GM19452 (cell line): ENCODE measurements at regions not wholly inside any gene's neighbourhood (a gene's known extent, or its start where the extent isn't known, plus 50 kb on each side); places are given as distances from the start of the nearest gene placed in this dataset.
"Not testable (repeated sequence)": the region's sequence is repeated elsewhere in the genome, so short reads cannot be mapped to it uniquely, and the experiment has no call there.

ENCODE experiments used
- ATAC-seq: cut with Tn5 transposase; IDR thresholded peaks from one replicate; pipeline ENCODE4 v1.9.1; 2021; ENCODE audit not compliant: unreplicated experiment

DNA sequence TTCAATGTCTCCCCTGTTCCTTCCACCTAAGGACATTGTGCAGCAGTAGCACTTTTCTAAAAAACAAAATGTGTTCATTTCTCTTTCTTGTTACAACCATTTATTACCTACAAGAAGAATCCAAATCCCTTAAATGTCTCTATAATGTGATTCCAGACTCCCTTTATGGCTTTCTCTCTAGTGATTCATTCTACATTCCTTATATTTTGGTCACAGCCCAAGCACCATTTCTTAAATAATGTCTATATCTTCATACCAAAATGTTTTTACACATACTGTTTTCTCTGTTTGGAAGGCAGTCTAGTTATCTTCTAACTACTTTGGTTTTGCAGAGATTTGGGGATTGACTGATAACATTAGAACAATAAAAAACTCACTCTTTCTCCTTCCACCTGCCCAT lies 1037.3 kb upstream of the FLRT2 start:
- ATAC-seq, result no peak

DNA sequence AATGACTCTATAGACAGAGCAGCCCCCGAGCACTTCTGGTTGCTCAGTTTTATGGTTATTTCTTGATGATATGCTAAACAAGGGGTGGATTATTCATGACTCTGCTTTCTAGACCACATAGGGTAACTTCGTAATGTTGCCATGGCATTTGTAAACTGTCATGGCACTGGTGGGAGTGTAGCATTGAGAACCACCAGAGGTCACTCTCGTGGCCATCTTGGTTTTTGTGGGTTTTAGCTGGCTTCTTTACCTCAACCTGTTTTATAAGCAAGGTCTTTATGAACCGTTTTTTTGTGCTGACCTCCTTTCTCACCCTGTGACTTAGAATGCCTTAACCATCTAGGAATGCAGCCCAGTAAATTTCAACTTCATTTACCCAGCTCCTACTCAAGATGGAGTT lies 1036.2 kb upstream of the FLRT2 start:
- no peak for ATAC-seq

DNA sequence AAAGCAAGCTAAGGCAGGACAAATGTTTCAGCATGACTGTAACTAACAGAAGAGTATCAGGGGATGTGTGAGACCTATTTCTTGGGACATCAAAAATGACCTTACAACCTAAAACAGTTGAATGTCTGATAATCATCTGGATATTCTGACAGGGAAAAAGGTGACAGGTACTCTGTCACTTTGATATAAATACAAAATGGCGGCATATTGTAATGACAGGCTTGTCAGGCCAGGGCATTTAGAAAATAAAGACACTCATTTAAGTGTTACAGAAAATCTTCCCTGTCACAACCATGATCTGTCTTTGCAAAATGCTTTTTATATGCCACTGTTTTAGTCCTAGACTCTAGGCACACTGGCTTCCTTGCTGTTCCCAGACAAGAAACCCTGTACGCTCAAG lies 1033.3 kb upstream of the FLRT2 start:
- ATAC-seq, result no peak

DNA sequence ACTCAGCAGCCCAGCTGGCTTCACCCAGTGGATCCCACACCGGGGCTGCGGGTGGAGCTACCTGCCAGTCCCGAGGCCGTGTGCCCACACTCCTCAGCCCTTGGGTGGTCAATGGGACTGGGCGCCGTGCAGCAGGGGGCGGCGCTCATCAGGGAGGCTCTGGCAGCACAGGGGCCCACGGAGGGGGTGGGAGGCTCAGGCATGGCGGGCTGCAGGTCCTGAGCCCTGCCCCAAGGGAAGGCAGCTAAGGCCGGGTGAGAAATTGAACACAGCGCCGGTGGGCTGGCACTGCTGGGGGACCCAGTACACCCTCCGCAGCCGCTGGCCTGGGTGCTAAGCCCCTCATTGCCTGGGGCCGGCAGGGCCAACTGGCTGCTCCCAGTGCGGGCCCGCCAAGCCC lies 1017.1 kb upstream of the FLRT2 start:
- ATAC-seq, result not testable (repeated sequence)

DNA sequence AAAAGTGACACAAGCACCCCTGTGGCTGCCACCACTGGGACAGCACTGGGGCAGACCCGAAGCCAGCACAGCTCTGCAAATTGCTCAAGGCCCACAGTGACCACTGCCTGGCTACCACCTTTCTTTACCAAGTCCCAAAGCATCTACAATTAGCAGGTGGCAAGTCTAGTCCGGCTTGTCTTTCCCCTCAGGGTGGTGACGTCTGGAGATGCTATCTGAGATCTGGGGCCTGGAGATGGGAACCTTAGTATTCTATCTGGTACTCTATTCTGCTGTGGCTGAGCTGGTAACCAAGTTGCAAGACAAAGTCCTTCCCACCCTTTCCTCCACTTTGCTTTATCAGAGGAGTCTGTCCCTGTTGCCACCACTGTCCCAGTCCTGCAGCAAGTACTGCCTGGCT lies 1010.1 kb upstream of the FLRT2 start:
- no peak for ATAC-seq

DNA sequence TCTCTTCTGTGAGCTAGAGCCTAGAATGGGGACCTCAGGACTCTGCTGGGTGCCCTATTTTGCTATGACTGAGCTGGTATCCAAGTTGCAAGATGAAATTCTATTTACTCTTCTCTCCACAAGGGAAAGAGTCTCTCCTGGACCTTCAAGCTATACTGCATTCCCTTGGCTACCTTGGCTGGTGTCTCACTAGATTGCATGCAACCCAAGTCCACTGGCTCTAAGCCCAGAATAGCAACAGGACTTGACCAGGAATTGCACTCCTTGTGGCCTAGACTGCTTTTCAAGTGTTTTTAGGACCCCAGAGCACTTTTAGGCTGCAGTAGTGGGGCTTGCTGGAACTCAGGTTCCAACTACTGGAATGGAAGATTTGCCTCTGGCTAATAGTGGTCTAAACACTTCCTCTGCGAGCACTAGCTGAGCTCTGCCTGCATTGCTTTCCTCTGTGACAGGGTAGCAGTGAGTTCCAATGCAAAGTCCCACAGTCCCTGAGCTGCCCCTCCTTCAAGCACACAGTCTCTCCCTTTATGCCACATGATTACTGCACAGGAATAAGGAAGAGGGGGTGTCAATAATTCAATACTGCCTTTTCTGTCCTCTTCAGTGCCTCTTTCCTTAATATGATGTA lies 1009.1 kb upstream of the FLRT2 start:
- no peak for ATAC-seq

DNA sequence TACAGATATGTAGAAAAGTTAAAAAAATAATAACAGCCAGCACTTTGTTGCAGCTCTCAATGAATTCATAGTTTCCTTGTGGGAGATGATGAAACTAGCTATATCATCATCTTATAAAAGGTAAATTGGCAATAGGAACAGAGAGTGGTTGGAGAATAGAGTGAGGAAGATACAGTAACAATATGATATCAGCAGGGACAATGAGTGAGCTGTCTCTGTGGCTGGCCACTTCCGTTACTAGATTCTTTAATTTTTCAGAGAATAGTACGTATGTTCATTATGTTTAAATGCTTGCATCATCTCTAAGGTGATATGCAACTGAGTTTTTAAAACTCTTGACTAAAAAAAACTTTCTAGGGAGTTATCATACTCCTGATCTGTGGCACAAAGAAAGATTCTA lies 1006.2 kb upstream of the FLRT2 start:
- no peak for ATAC-seq

DNA sequence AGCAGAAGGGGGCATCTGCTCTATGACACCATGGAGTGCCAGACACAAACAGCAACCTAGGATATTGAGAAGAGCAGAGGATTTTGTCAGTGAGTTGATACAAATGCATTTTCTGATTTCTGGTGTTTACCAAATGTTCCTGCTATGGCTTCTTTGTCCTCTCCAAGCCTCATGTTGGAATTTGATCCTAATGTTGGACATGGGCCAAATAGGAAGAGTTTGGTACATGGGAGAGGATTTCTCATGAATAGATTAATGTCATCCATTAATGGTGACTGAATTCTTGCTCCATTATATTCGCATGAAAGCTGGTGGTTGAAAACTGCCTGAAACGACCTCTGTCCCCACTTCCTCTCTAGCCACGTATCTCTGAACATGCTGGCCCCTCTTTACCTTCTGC lies 1002.2 kb upstream of the FLRT2 start:
- ATAC-seq, result no peak

DNA sequence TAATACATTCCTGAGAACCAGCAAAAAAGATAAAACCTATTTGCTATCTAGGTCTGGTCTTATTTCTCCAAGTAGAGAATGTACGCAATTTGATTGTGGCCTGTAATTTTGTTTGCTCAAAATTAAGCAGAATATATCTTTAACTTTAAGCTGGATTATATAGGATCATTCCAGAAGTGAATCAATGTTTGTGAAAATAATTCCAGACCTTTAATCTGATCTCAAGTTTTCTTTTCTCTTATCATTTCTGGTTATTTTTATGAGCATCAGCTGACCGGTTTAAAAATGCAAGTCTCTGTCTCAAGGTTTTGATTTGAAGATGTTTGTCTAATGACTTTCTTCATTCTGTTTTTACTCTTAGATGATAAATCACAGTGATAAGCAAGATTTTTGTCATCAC lies 997.9 kb upstream of the FLRT2 start:
- no peak for ATAC-seq

DNA sequence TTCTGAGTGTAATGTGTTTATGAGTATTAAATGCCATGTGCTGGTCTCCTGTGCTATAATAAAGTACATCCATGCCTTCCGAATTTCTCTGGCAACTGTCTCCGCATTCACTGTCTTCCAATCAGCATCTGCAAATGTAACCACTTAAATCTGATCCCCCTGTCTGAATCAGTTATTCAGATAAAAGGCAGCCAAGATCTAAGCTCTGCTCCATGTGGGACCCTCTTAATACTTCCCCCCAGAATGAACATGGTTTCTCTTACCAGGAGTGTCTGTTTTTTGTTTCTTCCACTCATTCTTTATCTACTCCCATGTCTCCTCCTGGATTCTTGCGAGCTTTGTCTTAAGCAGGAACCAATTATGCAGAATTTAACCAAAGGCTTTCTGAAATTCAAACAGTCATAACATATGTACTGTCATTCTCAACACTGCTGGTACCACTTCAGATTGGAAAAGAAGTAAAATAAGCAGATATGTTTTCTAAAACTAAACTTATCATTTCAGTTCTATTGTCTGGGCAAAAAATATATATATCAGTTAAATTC lies 996.7 kb upstream of the FLRT2 start:
- ATAC-seq, result no peak

DNA sequence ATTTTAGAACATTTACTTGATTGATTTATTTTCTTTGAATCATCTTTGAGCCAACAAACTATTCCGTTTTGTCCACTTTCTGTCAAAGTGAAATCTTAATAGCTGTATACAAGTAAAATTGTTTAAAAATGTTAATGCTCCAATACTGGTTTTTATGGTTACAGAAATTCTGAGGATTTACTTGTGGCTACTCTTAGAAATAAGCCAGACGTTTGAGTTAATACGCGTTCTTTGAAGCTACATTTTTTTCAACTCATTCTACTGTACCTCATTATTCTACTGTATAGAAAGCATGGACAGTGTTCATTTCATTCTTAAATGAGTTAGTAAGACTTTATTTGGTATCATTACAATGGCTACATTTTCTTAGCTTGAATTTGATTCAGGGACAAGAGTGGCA lies 996.2 kb upstream of the FLRT2 start:
- ATAC-seq, result no peak

DNA sequence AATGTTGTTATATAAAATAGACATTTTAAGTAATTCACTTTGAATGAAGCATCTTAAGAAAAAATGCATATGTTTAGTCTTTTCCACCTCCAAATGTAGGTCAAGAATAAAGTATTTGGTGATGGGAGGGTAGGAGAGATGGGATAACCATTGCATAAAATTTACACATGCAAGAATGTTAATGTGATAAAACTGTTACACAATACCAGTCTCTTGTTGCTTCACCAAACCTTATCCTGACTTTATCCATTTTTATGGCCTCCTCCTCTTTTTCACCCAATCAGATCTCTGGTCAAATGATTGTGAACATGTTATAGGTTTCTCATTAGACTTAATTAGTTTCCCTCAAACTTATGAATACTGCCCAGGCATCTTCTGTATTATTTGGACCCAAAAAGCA lies 994.5 kb upstream of the FLRT2 start:
- no peak for ATAC-seq

DNA sequence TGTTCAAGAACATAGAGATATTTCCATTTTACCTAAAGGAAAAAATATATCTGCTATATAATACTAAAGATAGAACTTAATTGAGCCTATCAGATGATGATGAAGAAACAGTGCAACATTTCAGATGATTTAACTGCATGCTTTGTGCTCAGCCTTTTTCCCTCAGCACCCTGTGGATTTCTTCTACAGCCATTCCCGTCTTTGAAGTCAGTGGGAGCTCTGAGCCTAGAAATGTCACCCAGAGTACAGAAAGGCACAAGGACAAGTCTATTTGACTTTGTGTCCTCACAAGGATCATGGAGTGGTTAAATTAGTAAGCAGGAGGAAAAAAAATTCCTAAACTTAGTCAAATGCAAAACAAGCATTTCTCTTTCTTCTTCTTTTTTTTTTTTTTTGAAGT lies 994.0 kb upstream of the FLRT2 start:
- ATAC-seq, result no peak

DNA sequence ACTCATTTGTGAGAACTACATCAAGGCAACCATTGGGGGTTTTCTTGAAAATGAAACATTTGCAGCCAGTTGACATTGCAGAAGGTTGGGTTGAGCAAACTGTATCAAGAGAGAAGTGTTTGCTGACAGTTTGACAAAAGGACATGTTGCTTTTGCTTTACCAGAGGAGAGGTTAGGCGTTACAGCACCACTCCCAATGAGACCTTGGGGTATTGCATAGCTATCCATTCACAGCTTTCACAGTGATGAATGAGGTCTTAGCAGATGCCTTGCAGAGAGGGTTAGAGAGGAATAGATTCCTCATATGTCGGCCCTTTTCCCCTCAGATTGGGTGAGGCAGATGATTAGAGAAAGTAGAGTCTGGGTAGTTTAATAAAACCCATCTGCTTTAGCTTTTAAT lies 988.9 kb upstream of the FLRT2 start:
- ATAC-seq, result no peak

DNA sequence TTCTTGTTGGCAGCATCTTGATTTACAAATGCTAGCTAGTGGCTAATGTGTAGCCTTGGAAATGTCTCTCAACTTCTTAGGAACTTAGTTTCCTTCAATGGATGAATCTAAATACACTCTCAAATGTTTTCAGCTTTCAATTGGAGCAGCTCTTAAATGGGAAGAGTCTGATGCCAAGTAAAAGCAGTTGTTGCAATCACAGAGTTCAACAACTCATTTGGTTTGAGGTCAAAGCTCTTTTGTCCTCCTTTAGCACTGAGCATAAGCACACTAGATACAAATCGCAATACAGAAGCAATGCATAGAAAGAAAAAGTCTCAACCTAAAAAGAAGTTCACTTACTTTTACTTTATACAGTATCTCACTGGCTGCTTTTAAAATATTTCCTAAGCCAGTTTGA lies 986.1 kb upstream of the FLRT2 start:
- ATAC-seq, result no peak

DNA sequence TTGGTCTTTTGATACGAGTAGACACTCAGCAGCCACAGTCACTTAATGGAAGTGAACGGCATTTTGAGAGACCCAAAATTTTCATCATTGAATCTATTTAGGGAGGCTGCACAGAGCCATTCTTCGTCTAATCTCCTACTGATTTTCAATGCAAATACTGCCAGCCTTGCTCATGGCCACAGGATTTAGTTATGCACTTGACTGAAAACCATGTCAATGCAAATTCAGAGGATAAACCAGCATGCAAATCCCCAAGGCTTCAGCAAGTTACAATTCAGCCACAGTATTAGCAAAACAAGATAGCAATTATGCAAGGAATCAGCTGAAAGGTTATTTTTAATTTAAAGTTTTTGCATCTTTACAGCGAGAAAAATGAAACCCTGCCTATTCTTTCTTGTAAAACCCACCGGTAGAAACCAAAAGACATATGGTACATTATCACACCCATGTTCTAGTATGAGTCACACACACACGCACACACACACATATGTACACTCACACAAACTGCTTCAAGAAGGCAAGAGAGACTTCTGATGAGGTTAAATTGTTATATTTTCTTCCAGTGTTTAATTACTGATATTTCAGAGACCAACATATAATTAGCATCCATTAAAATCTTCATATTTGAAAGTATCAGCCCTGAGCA lies 985.3 kb upstream of the FLRT2 start:
- ATAC-seq, result no peak

DNA sequence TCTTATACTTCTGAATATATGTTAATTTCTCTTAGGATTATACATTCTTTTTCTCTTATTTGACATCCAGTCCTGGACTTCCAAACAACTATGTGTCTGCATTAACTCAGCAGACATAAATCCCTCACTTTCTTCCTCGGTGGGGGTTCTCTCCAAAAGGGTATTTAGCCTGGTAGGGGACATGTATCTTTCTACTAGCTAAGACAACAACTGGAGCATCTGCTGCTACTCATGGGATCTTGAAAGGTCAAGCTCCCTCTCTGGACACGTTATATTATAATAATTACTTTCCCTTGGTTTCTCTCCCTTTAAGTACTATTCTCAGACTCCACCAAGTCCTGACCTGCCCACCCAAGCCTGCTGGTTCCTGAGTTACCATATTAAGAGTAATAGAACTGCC lies 983.7 kb upstream of the FLRT2 start:
- ATAC-seq, result no peak

DNA sequence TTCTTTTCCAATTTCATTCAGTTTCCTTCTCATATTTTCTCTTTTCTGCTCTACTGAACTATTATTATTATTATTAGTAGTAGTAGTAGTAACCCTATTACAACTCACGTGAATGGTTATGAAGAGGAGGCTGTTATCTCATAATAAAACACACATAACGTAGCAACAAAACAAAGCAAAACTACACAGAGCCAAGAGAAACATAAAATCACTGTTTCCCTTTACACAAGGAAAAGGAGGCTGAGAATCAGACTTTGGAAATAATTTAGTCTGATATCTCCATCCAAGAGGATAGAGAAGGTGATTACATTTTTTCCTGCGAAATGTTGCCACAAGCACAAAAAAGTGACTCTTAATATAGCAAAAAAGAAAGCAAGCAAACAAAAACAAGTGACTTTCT lies 975.8 kb upstream of the FLRT2 start:
- no peak for ATAC-seq

DNA sequence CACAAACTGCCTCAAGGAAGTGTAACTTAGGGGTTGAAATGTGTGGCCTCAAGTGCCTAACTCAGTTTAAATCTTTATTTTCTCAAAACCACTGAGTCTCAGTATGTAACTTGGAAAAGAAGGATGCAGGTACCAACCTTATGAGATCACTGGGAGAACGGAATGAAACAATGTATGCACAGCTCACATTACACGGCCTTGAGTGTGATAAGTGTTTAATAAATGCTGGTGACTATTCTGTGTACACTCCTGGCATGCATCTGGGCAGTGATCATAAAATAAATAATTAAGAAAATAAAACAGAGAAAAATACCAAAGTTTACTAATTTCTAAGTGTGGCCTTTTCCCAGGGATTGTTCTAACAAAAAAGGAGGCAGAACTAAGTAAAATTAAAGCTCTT lies 974.5 kb upstream of the FLRT2 start:
- ATAC-seq, result no peak

DNA sequence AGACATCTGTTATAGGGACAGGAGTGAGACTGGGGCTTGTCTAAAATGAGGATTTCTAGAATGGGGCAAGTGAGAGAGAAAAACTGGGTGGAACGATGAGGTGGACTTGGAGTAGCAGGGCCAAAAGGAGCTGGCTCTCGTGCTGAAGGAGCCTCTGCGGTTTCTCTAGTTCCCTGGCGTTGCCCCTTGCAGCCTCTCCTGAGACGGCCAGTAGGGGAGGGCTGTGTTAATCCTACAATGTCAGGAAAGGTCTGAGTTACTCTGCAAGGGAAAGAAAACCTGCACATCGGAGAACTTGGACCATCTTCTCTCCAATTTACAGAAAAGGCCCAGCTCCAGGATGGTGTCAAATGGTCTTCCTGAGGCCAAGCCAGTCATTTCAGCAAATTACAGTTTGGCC lies 963.8 kb upstream of the FLRT2 start:
- ATAC-seq, result no peak

DNA sequence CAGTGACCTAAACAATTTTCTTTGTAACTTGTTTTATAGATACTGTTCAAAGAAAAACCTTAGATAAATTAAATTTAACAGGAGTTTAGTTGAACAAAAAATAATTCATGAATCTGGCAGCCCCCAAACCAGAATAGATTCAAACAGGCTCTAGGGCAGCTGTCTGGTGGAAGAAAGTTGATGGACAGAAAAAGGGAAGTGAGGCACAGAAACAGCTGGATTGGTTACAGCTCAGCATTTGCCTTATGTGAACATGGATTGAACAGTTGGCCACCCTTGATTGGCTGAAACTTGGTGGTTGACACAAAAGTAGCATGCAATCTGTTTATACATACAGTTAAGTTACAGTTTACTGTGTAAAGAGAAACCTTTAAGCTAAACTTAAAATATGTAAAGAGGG lies 954.3 kb upstream of the FLRT2 start:
- ATAC-seq, result no peak

DNA sequence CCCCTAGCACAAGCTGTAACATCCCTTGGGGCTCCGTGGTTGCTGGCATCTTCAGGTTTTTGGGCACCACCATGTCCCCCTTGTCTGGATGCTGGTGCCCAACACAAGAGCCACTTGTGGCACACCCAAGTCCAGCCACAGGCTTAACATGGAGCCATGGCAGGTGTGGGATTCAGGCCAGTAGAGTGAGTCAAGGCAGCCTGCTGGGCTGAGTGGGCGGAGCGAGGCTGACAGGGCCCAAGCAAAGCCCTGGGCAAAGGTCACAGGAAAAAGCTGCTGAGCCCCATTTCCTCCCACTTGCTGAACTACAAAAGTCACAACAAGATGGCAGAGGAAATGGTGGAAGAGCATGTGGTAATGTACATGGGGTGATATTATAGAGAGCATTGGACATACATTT lies 950.7 kb upstream of the FLRT2 start:
- ATAC-seq, result no peak

DNA sequence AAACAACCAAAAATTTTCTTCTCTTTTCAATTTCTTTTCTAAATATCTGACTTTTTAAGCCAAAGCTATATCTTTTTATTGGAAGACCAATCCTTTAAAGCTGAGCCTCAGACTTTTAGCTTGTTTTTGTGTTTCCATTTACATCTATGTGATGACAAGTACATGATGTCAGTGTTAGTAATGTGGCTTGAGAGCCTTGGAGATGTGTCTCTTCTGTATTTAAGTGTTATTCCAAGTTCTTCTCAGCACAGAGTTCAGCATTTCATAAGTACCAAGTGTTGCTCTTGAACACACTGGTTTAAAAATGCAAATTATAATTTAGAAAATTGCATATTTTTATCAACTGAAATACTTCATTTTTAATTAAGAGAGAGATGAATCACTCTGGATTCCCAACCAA lies 948.9 kb upstream of the FLRT2 start:
- ATAC-seq, result no peak
